ENCODE measurements at regions not wholly inside any gene's neighbourhood (a gene's known extent, or its start where the extent isn't known, plus 50 kb on each side); places are given as distances from the start of the nearest gene placed in this dataset.

DNA sequence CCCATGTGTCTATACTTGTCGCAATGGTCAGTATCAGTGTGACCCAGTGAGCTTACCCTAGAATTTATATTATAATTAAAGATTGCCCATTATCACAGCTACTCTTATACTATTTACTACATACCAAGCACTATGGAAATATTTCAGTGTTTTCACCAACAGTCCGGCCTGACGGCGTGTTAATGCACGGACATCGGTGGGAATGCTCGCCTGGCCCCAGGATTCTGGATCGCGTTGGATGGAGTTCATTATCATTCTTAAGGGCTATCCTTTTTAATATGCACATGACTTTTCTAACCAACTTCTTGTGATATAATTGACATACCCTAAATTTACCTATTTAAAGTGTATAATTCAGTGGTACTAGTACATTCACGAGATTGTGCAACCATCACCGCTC lies 51.8 kb upstream of the AFDN start:
- DNase-seq (ENCODE audit: low spot score): no peak

- DNase-seq (ENCODE audit: low spot score): no peak
Measured at GRCh38 chr6:167776906-167777627, 49.6 kb upstream of the AFDN start.

Data from A172 (cell line).